ENCODE measurements at regions not wholly inside any gene's neighbourhood (a gene's known extent, or its start where the extent isn't known, plus 50 kb on each side); places are given as distances from the start of the nearest gene placed in this dataset.

DNA sequence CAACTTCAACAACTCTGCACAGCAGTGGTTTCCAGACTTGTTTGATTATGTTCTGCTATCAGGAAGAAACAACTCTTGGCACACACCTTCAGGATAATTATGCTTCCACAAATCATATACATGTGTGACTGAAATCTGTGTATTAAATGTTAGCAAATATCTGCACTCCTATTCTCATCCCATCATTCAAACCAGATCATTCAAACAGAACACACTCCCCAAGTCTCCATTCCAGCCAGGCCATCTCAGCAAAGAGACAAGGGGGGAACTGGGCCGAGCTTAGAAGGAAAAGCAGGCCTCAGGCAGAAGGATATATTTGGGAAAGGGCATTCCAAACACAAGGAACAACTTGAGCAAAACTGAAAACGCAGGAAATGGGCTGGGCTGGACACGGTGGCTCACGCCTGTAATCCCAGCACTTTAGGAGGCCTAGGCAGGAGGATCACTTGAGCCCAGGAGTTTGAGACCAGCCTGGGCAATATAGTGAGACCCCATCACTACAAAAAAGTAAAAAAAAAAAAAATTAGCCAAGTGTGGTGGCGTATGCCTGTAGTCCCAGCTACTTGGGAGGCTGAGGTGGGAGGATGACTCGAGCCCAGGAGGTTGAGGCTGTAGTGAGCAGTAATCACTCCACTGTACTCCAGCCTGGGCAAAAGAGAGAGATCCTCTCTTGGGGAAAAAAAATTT, 62.7 kb downstream of the ZFP36L2 start:
- TF ChIP-seq, protein P1, sequence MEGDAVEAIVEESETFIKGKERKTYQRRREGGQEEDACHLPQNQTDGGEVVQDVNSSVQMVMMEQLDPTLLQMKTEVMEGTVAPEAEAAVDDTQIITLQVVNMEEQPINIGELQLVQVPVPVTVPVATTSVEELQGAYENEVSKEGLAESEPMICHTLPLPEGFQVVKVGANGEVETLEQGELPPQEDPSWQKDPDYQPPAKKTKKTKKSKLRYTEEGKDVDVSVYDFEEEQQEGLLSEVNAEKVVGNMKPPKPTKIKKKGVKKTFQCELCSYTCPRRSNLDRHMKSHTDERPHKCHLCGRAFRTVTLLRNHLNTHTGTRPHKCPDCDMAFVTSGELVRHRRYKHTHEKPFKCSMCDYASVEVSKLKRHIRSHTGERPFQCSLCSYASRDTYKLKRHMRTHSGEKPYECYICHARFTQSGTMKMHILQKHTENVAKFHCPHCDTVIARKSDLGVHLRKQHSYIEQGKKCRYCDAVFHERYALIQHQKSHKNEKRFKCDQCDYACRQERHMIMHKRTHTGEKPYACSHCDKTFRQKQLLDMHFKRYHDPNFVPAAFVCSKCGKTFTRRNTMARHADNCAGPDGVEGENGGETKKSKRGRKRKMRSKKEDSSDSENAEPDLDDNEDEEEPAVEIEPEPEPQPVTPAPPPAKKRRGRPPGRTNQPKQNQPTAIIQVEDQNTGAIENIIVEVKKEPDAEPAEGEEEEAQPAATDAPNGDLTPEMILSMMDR (IDR thresholded peaks at IDR 0.05), result no peak
- no peak for TF ChIP-seq POLR2AphosphoS5 (IDR thresholded peaks at IDR 0.05; ENCODE audit: low read depth, low read length)
- TF ChIP-seq, protein P2, sequence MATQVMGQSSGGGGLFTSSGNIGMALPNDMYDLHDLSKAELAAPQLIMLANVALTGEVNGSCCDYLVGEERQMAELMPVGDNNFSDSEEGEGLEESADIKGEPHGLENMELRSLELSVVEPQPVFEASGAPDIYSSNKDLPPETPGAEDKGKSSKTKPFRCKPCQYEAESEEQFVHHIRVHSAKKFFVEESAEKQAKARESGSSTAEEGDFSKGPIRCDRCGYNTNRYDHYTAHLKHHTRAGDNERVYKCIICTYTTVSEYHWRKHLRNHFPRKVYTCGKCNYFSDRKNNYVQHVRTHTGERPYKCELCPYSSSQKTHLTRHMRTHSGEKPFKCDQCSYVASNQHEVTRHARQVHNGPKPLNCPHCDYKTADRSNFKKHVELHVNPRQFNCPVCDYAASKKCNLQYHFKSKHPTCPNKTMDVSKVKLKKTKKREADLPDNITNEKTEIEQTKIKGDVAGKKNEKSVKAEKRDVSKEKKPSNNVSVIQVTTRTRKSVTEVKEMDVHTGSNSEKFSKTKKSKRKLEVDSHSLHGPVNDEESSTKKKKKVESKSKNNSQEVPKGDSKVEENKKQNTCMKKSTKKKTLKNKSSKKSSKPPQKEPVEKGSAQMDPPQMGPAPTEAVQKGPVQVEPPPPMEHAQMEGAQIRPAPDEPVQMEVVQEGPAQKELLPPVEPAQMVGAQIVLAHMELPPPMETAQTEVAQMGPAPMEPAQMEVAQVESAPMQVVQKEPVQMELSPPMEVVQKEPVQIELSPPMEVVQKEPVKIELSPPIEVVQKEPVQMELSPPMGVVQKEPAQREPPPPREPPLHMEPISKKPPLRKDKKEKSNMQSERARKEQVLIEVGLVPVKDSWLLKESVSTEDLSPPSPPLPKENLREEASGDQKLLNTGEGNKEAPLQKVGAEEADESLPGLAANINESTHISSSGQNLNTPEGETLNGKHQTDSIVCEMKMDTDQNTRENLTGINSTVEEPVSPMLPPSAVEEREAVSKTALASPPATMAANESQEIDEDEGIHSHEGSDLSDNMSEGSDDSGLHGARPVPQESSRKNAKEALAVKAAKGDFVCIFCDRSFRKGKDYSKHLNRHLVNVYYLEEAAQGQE (IDR thresholded peaks at IDR 0.05; ENCODE audit: insufficient read depth in 1 of 2, low read depth in 2 of 2, low read length in 1 of 2), result no peak

Data from Panc1 (cell line).